ENCODE measurements at regions not wholly inside any gene's neighbourhood (a gene's known extent, or its start where the extent isn't known, plus 50 kb on each side); places are given as distances from the start of the nearest gene placed in this dataset.

DNA sequence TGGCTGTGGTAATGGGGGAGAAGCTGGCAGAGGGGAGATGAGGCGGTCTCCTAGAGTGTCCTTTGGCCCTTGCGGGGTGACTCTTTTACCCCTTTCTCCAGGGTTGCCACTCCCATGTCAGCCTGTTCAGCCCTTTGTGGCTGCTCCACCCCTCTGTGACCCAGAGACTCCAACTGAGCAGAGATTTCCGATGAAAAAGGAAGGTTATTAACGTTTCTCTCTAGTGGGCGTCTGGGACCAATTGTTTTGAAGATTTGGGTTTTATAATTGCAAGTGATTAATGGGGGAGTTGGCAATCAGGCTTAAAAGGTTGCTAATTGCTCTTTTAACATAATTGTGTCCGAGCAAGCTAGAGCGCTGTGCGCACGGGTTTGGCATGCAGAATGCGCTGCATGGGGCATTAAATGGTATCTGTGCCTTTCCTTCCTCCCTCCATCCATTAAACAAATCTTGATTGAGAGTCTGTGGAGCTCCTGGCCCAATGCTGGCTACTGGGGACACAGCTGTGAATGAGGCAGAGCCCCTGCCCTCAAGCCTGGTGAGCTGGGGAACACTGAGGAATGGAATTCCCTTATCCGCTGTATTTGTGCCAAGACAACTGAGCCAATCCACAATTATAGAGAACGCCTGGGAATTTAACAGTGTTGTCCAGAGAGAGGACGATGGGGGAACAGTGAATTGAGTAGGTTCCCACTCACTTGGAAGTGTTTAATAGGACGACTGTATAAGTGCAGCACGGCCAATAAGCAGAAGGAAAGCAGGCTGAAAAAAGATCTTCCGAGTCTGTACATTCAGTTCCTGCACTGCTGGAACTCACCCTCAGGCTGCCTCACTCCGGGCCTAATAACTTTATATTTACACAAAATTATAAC is 295.9 kb downstream of the MIAT start:
- H3K9me3 ChIP-seq = no peaks in the 10 kb centered on the region
- H3K27me3 ChIP-seq = peaks cover 44% of the 10 kb centered on the region
- H3K4me3 ChIP-seq = no peak overlapping the region
- no peaks in the 10 kb centered on the region for H3K4me1 ChIP-seq
- TF ChIP-seq, protein P1, sequence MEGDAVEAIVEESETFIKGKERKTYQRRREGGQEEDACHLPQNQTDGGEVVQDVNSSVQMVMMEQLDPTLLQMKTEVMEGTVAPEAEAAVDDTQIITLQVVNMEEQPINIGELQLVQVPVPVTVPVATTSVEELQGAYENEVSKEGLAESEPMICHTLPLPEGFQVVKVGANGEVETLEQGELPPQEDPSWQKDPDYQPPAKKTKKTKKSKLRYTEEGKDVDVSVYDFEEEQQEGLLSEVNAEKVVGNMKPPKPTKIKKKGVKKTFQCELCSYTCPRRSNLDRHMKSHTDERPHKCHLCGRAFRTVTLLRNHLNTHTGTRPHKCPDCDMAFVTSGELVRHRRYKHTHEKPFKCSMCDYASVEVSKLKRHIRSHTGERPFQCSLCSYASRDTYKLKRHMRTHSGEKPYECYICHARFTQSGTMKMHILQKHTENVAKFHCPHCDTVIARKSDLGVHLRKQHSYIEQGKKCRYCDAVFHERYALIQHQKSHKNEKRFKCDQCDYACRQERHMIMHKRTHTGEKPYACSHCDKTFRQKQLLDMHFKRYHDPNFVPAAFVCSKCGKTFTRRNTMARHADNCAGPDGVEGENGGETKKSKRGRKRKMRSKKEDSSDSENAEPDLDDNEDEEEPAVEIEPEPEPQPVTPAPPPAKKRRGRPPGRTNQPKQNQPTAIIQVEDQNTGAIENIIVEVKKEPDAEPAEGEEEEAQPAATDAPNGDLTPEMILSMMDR (IDR thresholded peaks at IDR 0.05) = no peak
- DNase-seq (no peak), ATAC-seq (no peak)
- intact Hi-C loops (cut with DNase I) = no loop called here
- H3K27ac ChIP-seq = no peak overlapping the region
- no peaks in the 10 kb centered on the region for H3K36me3 ChIP-seq

DNA sequence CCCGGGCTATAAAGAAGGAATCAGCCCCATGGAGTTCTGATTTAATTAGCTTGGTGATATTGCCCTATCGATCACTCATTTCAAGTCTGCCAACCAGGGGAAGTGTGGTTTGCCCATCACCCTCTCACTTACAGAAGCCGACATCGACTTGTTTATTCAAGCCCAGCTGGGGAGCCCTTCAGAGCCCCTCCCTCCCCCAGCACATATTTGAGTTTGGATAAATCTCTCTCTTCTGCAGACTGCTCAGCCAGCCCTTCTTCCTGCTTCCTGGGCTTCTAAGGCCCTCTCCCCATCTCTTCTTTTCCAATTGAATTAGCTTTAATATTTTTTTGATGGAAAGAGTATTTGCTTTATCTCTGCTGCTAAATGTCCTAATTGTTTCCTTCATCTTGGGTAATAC is 299.0 kb downstream of the MIAT start:
- intact Hi-C loops (cut with DNase I) = no loop called here
- H3K9me3 ChIP-seq = no peaks in the 10 kb centered on the region
- ATAC-seq (no peak), DNase-seq (no peak)
- no peaks in the 10 kb centered on the region for H3K4me1 ChIP-seq
- no peak overlapping the region for H3K27ac ChIP-seq
- peaks cover 37% of the 10 kb centered on the region for H3K27me3 ChIP-seq
- H3K4me3 ChIP-seq = no peak overlapping the region
- TF ChIP-seq, protein P1 (IDR thresholded peaks at IDR 0.05) = no peak
- no peaks in the 10 kb centered on the region for H3K36me3 ChIP-seq

DNA sequence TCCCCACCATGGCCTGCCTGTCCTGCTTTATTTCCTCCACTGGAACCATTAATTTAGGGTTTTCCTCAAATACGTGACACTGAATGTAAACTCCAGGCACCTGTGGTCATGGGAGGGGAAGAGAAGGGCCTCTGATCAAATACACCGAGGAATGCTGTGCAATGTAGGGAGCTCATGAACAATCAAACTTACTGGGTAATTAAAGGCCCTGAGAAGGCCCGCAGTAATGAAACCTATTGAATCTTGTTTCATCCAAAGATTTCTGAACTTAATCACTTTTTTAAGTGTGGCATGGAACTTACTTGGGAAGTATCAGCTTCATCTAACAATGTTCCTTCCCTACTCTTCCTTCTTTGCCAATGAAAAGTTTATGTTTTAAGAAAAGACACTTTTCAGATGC is 299.8 kb downstream of the MIAT start:
- intact Hi-C loops (cut with DNase I) = no loop called here
- Histone ChIP-seq H3K27me3 (peaks cover 33% of the 10 kb centered on the region), H3K4me1 (no peaks in the 10 kb centered on the region)

DNA sequence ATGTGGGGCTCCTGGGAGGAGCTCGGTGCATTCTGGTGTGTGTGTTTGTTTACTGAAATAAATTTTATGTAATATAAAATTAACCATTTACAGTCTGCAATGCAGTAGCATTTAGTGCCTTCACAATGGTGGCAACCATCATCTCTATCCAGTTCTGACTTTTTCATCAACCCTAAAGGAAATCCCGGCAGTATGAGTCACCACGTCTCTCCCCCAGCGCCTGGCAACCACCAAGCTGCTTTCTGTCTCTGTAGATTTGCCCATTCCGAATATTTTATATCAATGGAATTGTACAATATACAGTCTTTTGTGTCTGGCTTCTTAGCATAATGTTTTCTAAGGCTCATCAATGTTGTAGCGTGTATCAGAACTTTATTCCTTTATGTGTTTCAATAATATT is 300.5 kb downstream of the MIAT start:
- peaks cover 26% of the 10 kb centered on the region for H3K27me3 ChIP-seq
- H3K4me1 ChIP-seq = no peaks in the 10 kb centered on the region
- no peak overlapping the region for H3K27ac ChIP-seq
- no peaks in the 10 kb centered on the region for H3K9me3 ChIP-seq
- no peak overlapping the region for H3K4me3 ChIP-seq
- DNase-seq = no peak
- ATAC-seq = no peak
- TF ChIP-seq, protein P1 (IDR thresholded peaks at IDR 0.05) = no peak
- intact Hi-C loops (cut with DNase I) = no loop called here
- H3K36me3 ChIP-seq = no peaks in the 10 kb centered on the region

More for the DNA sequence above, 299.8 kb downstream of the MIAT start:
- DNase-seq (no peak), ATAC-seq (no peak)
- Histone ChIP-seq H3K9me3 (no peaks in the 10 kb centered on the region), H3K36me3 (no peaks in the 10 kb centered on the region), H3K27ac (no peak overlapping the region), H3K4me3 (no peak overlapping the region)
- TF ChIP-seq, protein P1 (IDR thresholded peaks at IDR 0.05) = no peak

DNA sequence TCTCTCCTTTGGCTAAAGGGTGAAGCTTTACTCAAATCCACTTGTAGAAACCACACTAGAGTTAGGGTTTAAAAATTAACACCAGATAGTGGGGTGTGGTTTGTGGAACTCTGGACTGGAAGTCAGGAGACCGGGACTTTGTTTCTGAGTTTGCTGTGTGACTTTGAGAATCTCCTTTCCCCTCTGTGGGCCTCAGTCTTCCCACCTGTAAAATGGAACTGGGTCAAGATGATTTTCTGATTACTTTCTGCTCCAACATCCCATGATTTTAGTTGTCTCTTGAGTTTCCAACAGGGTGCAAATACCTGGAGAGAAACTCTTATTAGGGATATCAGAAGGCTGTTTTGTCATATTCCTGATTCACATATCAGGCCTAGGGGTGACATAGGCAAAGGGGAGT is 301.0 kb downstream of the MIAT start:
- no peaks in the 10 kb centered on the region for H3K36me3 ChIP-seq
- H3K27me3 ChIP-seq = peaks cover 22% of the 10 kb centered on the region
- DNase-seq = no peak
- intact Hi-C loops (cut with DNase I) = no loop called here
- ATAC-seq = no peak
- TF ChIP-seq, protein P1 (IDR thresholded peaks at IDR 0.05) = no peak
- H3K27ac ChIP-seq = no peak overlapping the region
- H3K9me3 ChIP-seq = no peaks in the 10 kb centered on the region
- no peak overlapping the region for H3K4me3 ChIP-seq
- no peaks in the 10 kb centered on the region for H3K4me1 ChIP-seq
